SK-N-MC (cell line): ENCODE measurements at regions not wholly inside any gene's neighbourhood (a gene's known extent, or its start where the extent isn't known, plus 50 kb on each side); places are given as distances from the start of the nearest gene placed in this dataset.

Experiments
- EZH2 ChIP-seq: fragments of 200-600 bp; sonication (generic); IDR thresholded peaks from one replicate; pipeline ENCODE4 v1.6.1; 2017; ENCODE audit warnings: antibody characterized with exemption
- FOXP2 ChIP-seq: optimal IDR thresholded peaks from 2 replicates; pipeline ENCODE3; 2011; ENCODE audit warnings: mild to moderate bottlenecking, moderate library complexity; ENCODE audit not compliant: insufficient read depth; ENCODE audit errors: extremely low read length, control extremely low read depth
- POLR2AphosphoS5 ChIP-seq: IDR thresholded peaks from 2 replicates; pipeline ENCODE4 v1.6.1; 2012; ENCODE audit warnings: mild to moderate bottlenecking, low read depth, low read length, borderline replicate concordance

DNA sequence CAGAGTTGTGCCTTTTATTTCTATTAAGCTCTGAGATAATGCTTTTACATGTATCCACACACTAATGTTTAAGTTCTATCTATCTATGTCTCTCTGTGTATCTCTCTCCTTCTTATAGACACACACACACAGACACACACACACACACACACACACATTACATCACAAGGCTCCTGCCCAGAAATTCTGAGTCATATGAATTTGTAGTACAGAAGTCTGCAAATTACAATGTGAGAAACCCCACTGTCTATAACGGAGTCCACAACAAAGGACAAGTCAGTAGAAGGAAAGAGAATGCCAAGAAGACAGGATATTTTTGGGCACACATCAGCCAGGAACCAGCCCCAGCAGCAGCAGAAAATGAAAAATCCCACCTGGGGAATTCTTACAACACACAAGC lies 142.4 kb downstream of the EN1 start:
- TF ChIP-seq EZH2 (no peak), POLR2AphosphoS5 (no peak), FOXP2 (no peak)
